Activated CD8-positive, alpha-beta T cell treated with anti-CD3 and anti-CD28 coated beads, Interleukin-2, amount 10 ng/mL, durations not matched to agents 7 days and 5 days (primary cell): ENCODE measurements at regions not wholly inside any gene's neighbourhood (a gene's known extent, or its start where the extent isn't known, plus 50 kb on each side); places are given as distances from the start of the nearest gene placed in this dataset.
"Not testable (repeated sequence)": the region's sequence is repeated elsewhere in the genome, so short reads cannot be mapped to it uniquely, and the experiment has no call there.

Source experiments
- ATAC-seq: fragments of 150-1000 bp; cut with Tn5 transposase; one replicate; pipeline ENCODE4 v1.10.0; 2021; ENCODE audit warnings: moderate library complexity
- CTCF ChIA-PET: fragments of 350-600 bp; sonication (Branson Sonifier 250); formaldehyde crosslinking; loops from one replicate; lab custom pipeline; 2021; ENCODE audit warnings: antibody characterized with exemption; lab: Charles Lee
- POLR2A ChIA-PET: fragments of 350-600 bp; sonication (Branson Sonifier 250); formaldehyde crosslinking; loops from one replicate; lab custom pipeline; 2021; ENCODE audit warnings: antibody characterized with exemption; lab: Charles Lee
- DNase-seq: peaks from one replicate; pipeline ENCODE4 v3.0.0-alpha.2; 2020
- H3K27ac Mint-ChIP-seq: one replicate; pipeline ENCODE4 v1.8.0; 2021; ENCODE audit warnings: mild to moderate bottlenecking, mixed read lengths
- H3K27me3 Mint-ChIP-seq: one replicate; pipeline ENCODE4 v1.8.0; 2021; ENCODE audit warnings: low read depth, mixed read lengths
- H3K36me3 Mint-ChIP-seq: one replicate; pipeline ENCODE4 v1.8.0; 2021; ENCODE audit warnings: low read depth, mixed read lengths
- H3K4me1 Mint-ChIP-seq: one replicate; pipeline ENCODE4 v1.8.0; 2021; ENCODE audit warnings: low read depth, mixed read lengths
- H3K4me3 Mint-ChIP-seq: one replicate; pipeline ENCODE4 v1.8.0; 2021; ENCODE audit warnings: mild to moderate bottlenecking, mixed read lengths
- H3K9me3 Mint-ChIP-seq: one replicate; pipeline ENCODE4 v1.8.0; 2022; ENCODE audit warnings: mixed read lengths; ENCODE audit not compliant: insufficient read depth

DNA sequence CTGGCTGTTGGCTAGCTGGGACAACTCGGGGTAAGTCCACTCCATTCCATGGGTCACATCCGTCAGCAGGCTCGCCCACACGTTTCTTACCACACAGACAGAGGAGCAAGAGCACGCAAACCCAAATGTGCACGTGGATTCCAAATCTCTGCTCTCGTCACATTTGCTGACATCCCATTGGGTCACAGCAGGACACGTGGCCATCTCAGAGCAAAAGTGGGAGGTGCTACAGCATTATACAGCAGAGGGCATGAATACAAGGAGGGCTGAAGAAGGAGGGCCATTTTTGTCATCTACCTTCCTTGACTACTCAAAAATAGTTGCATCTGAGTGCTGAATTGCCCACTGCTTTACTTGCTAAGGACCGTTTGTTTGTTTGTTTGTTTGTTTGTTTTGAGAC is 84.7 kb downstream of the RBBP6 start:
- ATAC-seq (no peak), DNase-seq (no peak)
- Mint-ChIP-seq H3K27me3 (peaks cover 7% of the 10 kb centered on the region), H3K27ac (no peak overlapping the region), H3K4me1 (no peaks in the 10 kb centered on the region), H3K9me3 (no peaks in the 10 kb centered on the region), H3K36me3 (no peaks in the 10 kb centered on the region), H3K4me3 (no peak overlapping the region)
- ChIA-PET CTCF (no interaction called here), POLR2A (no interaction called here)

GRCh38 chr16:24626256-24626655 is 86.9 kb downstream of the RBBP6 start:
- Mint-ChIP-seq H3K4me1 (no peaks in the 10 kb centered on the region), H3K27me3 (peaks cover 4% of the 10 kb centered on the region), H3K36me3 (no peaks in the 10 kb centered on the region), H3K9me3 (no peaks in the 10 kb centered on the region), H3K4me3 (no peak overlapping the region), H3K27ac (no peak overlapping the region)
- DNase-seq = no peak
- ChIA-PET POLR2A (no interaction called here), CTCF (no interaction called here)
- ATAC-seq = no peak

- ATAC-seq = no peak
- DNase-seq = no peak
- Mint-ChIP-seq H3K9me3 (no peaks in the 10 kb centered on the region), H3K36me3 (no peaks in the 10 kb centered on the region), H3K27me3 (peaks cover 12% of the 10 kb centered on the region), H3K27ac (no peak overlapping the region), H3K4me1 (no peaks in the 10 kb centered on the region), H3K4me3 (no peak overlapping the region)
- POLR2A ChIA-PET = no interaction called here
- CTCF ChIA-PET = no interaction called here
Observed at GRCh38 chr16:24634919-24635318, 94.5 kb upstream of the TNRC6A start.

- POLR2A ChIA-PET = no interaction called here
- Mint-ChIP-seq H3K36me3 (no peaks in the 10 kb centered on the region), H3K4me3 (no peak overlapping the region), H3K27ac (no peak overlapping the region), H3K4me1 (no peaks in the 10 kb centered on the region), H3K9me3 (no peaks in the 10 kb centered on the region), H3K27me3 (peaks cover 9% of the 10 kb centered on the region)
- DNase-seq (no peak), ATAC-seq (no peak)
- CTCF ChIA-PET = no interaction called here
Observed at GRCh38 chr16:24635900-24636610, 93.4 kb upstream of the TNRC6A start.

DNA sequence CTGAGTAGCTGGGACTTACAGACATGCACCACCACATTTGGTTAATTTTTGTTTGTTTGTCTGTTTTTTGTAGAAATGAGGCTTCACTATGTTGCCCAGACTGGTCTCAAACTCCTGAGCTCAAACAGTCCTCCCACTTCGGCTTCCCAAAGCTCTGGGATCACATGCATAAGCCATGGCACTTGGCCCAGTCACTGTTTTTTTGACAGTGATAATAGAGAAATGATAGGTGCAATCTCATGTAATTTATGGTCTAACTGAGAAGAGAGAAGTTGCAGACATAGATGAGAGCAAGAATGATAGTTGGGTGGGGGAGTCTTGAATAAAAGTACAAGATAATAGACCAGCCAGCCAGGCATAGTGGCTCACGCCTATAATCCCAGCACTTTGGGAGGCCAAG is 89.7 kb upstream of the TNRC6A start:
- no peaks in the 10 kb centered on the region for H3K36me3 Mint-ChIP-seq
- ATAC-seq (no peak), DNase-seq (no peak)
- H3K4me1 Mint-ChIP-seq = no peaks in the 10 kb centered on the region
- H3K4me3 Mint-ChIP-seq = no peak overlapping the region
- H3K27me3 Mint-ChIP-seq = peaks cover 6% of the 10 kb centered on the region
- no peaks in the 10 kb centered on the region for H3K9me3 Mint-ChIP-seq
- CTCF ChIA-PET = no interaction called here
- POLR2A ChIA-PET = no interaction called here
- no peak overlapping the region for H3K27ac Mint-ChIP-seq

- Mint-ChIP-seq H3K27me3 (peaks cover 4% of the 10 kb centered on the region), H3K4me3 (no peak overlapping the region), H3K4me1 (no peaks in the 10 kb centered on the region), H3K9me3 (no peaks in the 10 kb centered on the region), H3K36me3 (no peaks in the 10 kb centered on the region), H3K27ac (no peak overlapping the region)
- ATAC-seq = no peak
- no peak for DNase-seq
- ChIA-PET CTCF (no interaction called here), POLR2A (no interaction called here)
Observed at GRCh38 chr16:24643489-24643888, 86.0 kb upstream of the TNRC6A start.

- Mint-ChIP-seq H3K9me3 (no peaks in the 10 kb centered on the region), H3K27ac (no peak overlapping the region), H3K36me3 (no peaks in the 10 kb centered on the region), H3K27me3 (peaks cover 2% of the 10 kb centered on the region), H3K4me3 (no peak overlapping the region), H3K4me1 (no peaks in the 10 kb centered on the region)
- POLR2A ChIA-PET = no interaction called here
- no peak for DNase-seq
- ATAC-seq = no peak
- CTCF ChIA-PET = no interaction called here
Observed at GRCh38 chr16:24645739-24646645, 83.5 kb upstream of the TNRC6A start.

- H3K27me3 Mint-ChIP-seq = peaks cover 2% of the 10 kb centered on the region
- no peak overlapping the region for H3K27ac Mint-ChIP-seq
- H3K36me3 Mint-ChIP-seq = no peaks in the 10 kb centered on the region
- POLR2A ChIA-PET = no interaction called here
- no peak for DNase-seq
- CTCF ChIA-PET = no interaction called here
- no peaks in the 10 kb centered on the region for H3K9me3 Mint-ChIP-seq
- ATAC-seq = no peak
- no peaks in the 10 kb centered on the region for H3K4me1 Mint-ChIP-seq
- H3K4me3 Mint-ChIP-seq = no peak overlapping the region
Observed at GRCh38 chr16:24646646-24646995, 82.8 kb upstream of the TNRC6A start.

GRCh38 chr16:24652209-24652712 is 77.2 kb upstream of the TNRC6A start:
- POLR2A ChIA-PET = no interaction called here

GRCh38 chr16:24652803-24653202 is 76.6 kb upstream of the TNRC6A start:
- DNase-seq (no peak), ATAC-seq (no peak)
- no peaks in the 10 kb centered on the region for H3K9me3 Mint-ChIP-seq
- no peaks in the 10 kb centered on the region for H3K36me3 Mint-ChIP-seq
- H3K27ac Mint-ChIP-seq = no peak overlapping the region
- CTCF ChIA-PET = no interaction called here
- no peaks in the 10 kb centered on the region for H3K4me1 Mint-ChIP-seq
- H3K27me3 Mint-ChIP-seq = peaks cover 5% of the 10 kb centered on the region
- POLR2A ChIA-PET = no interaction called here
- H3K4me3 Mint-ChIP-seq = no peak overlapping the region

More at GRCh38 chr16:24652209-24652712, 77.2 kb upstream of the TNRC6A start:
- CTCF ChIA-PET = no interaction called here
- H3K36me3 Mint-ChIP-seq = no peaks in the 10 kb centered on the region
- no peaks in the 10 kb centered on the region for H3K9me3 Mint-ChIP-seq
- H3K27ac Mint-ChIP-seq = no peak overlapping the region
- no peak for ATAC-seq
- H3K4me1 Mint-ChIP-seq = no peaks in the 10 kb centered on the region
- H3K27me3 Mint-ChIP-seq = peaks cover 5% of the 10 kb centered on the region
- H3K4me3 Mint-ChIP-seq = no peak overlapping the region
- no peak for DNase-seq

GRCh38 chr16:24653725-24654124 is 75.7 kb upstream of the TNRC6A start:
- POLR2A ChIA-PET = no interaction called here
- no peaks in the 10 kb centered on the region for H3K4me1 Mint-ChIP-seq
- H3K27me3 Mint-ChIP-seq = peaks cover 3% of the 10 kb centered on the region
- no peaks in the 10 kb centered on the region for H3K36me3 Mint-ChIP-seq
- H3K27ac Mint-ChIP-seq = no peak overlapping the region
- no peak for ATAC-seq
- H3K9me3 Mint-ChIP-seq = no peaks in the 10 kb centered on the region
- CTCF ChIA-PET = no interaction called here
- no peak for DNase-seq
- H3K4me3 Mint-ChIP-seq = no peak overlapping the region

DNA sequence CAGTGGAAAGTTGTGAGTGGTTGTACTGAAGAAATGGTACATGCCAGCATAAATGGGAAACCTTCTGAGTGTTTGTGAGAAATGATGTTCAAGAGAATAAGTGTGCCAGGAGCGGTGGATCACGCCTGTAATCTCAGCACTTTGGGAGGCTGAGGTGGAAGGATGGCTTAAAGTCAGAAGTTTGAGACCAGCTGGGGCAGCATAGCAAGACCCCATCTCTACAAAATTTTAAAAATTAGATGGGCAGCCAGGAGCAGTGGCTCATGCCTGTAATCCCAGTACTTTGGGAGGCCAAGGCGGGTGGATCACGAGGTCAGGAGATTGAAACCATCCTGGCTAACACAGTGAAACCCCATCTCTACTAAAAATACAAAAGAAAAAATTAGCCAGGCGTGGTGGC is 63.5 kb upstream of the TNRC6A start:
- CTCF ChIA-PET = not testable (repeated sequence)

More for the DNA sequence above, 63.5 kb upstream of the TNRC6A start:
- peaks cover 12% of the 10 kb centered on the region for H3K4me1 Mint-ChIP-seq
- H3K4me3 Mint-ChIP-seq, H3K27ac Mint-ChIP-seq, POLR2A ChIA-PET, H3K27me3 Mint-ChIP-seq, DNase-seq, H3K36me3 Mint-ChIP-seq, H3K9me3 Mint-ChIP-seq, ATAC-seq: not testable (repeated sequence)
